ENCODE measurements at regions not wholly inside any gene's neighbourhood (a gene's known extent, or its start where the extent isn't known, plus 50 kb on each side); places are given as distances from the start of the nearest gene placed in this dataset.

GRCh38 chr18:34590503-34590902, 119.6 kb upstream of the DTNA start:
- H3K79me2 ChIP-seq (ENCODE audit: insufficient read depth, low read depth, low read length) = no peaks in the 10 kb centered on the region
- H3K4me2 ChIP-seq (ENCODE audit: low read length) = no peak overlapping the region
- BruUV-seq (replicated peaks) = no TSS peak
- no peaks in the 10 kb centered on the region for H3K4me1 ChIP-seq (ENCODE audit: insufficient read depth, low read length, poor library complexity, severe bottlenecking)
- no peak overlapping the region for H3K27ac ChIP-seq (ENCODE audit: low read depth, low read length, poor library complexity, severe bottlenecking)
- no peaks in the 10 kb centered on the region for H4K20me1 ChIP-seq (ENCODE audit: insufficient read depth, low read length)
- ChIA-PET CTCF (ENCODE audit: unreplicated experiment) (no interaction called here), POLR2A (no interaction called here)
- no peaks in the 10 kb centered on the region for H3K36me3 ChIP-seq (ENCODE audit: insufficient read depth, low read length)
- TF ChIP-seq EZH2phosphoT487 (IDR thresholded peaks at IDR 0.05; ENCODE audit: borderline replicate concordance, low read depth, low read length) = no peak
- TF ChIP-seq CTCF (conservative IDR thresholded peaks at IDR 0.05; ENCODE audit: low read length) = no peak
- no peak overlapping the region for H3K4me3 ChIP-seq (ENCODE audit: low read depth, low read length, poor library complexity, severe bottlenecking)
- no peak for DNase-seq (ENCODE audit: low spot score)
- intact Hi-C loops (cut with micrococcal nuclease; ENCODE audit: unreplicated experiment) = no loop called here
- no peak overlapping the region for H2AFZ ChIP-seq (ENCODE audit: low read length)
- H3K9me2 ChIP-seq (ENCODE audit: insufficient read depth, low read length) = no peaks in the 10 kb centered on the region
- H3K9me3 ChIP-seq (ENCODE audit: low read length) = no peaks in the 10 kb centered on the region

GRCh38 chr18:34591920-34592444, 118.1 kb upstream of the DTNA start:
- H3K27ac ChIP-seq (ENCODE audit: low read depth, low read length, poor library complexity, severe bottlenecking) = no peak overlapping the region
- no peak overlapping the region for H2AFZ ChIP-seq (ENCODE audit: low read length)
- H3K4me2 ChIP-seq (ENCODE audit: low read length) = no peak overlapping the region
- DNase-seq (ENCODE audit: low spot score) = no peak
- H3K9me3 ChIP-seq (ENCODE audit: low read length) = no peaks in the 10 kb centered on the region
- H3K79me2 ChIP-seq (ENCODE audit: insufficient read depth, low read depth, low read length) = no peaks in the 10 kb centered on the region
- TF ChIP-seq EZH2phosphoT487 (IDR thresholded peaks at IDR 0.05; ENCODE audit: borderline replicate concordance, low read depth, low read length) (no peak), CTCF (conservative IDR thresholded peaks at IDR 0.05; ENCODE audit: low read length) (no peak)
- ChIA-PET CTCF (ENCODE audit: unreplicated experiment) (no interaction called here), POLR2A (no interaction called here)
- no peak overlapping the region for H3K4me3 ChIP-seq (ENCODE audit: low read depth, low read length, poor library complexity, severe bottlenecking)
- H3K4me1 ChIP-seq (ENCODE audit: insufficient read depth, low read length, poor library complexity, severe bottlenecking) = no peaks in the 10 kb centered on the region
- no TSS peak for BruUV-seq (replicated peaks)
- H4K20me1 ChIP-seq (ENCODE audit: insufficient read depth, low read length) = no peaks in the 10 kb centered on the region
- no peaks in the 10 kb centered on the region for H3K36me3 ChIP-seq (ENCODE audit: insufficient read depth, low read length)
- H3K9me2 ChIP-seq (ENCODE audit: insufficient read depth, low read length) = no peaks in the 10 kb centered on the region
- intact Hi-C loops (cut with micrococcal nuclease; ENCODE audit: unreplicated experiment) = no loop called here

GRCh38 chr18:34592481-34592880, 117.6 kb upstream of the DTNA start:
- ChIA-PET POLR2A (no interaction called here), CTCF (ENCODE audit: unreplicated experiment) (no interaction called here)
- no peaks in the 10 kb centered on the region for H3K79me2 ChIP-seq (ENCODE audit: insufficient read depth, low read depth, low read length)
- no peaks in the 10 kb centered on the region for H3K9me2 ChIP-seq (ENCODE audit: insufficient read depth, low read length)
- BruUV-seq (replicated peaks) = no TSS peak
- no peaks in the 10 kb centered on the region for H3K36me3 ChIP-seq (ENCODE audit: insufficient read depth, low read length)
- intact Hi-C loops (cut with micrococcal nuclease; ENCODE audit: unreplicated experiment) = no loop called here
- DNase-seq (ENCODE audit: low spot score) = no peak
- H3K4me3 ChIP-seq (ENCODE audit: low read depth, low read length, poor library complexity, severe bottlenecking) = no peak overlapping the region
- H3K27ac ChIP-seq (ENCODE audit: low read depth, low read length, poor library complexity, severe bottlenecking) = no peak overlapping the region
- no peaks in the 10 kb centered on the region for H3K9me3 ChIP-seq (ENCODE audit: low read length)
- H2AFZ ChIP-seq (ENCODE audit: low read length) = no peak overlapping the region
- H3K4me1 ChIP-seq (ENCODE audit: insufficient read depth, low read length, poor library complexity, severe bottlenecking) = no peaks in the 10 kb centered on the region
- TF ChIP-seq EZH2phosphoT487 (IDR thresholded peaks at IDR 0.05; ENCODE audit: borderline replicate concordance, low read depth, low read length) (no peak), CTCF (conservative IDR thresholded peaks at IDR 0.05; ENCODE audit: low read length) (no peak)
- no peak overlapping the region for H3K4me2 ChIP-seq (ENCODE audit: low read length)
- H4K20me1 ChIP-seq (ENCODE audit: insufficient read depth, low read length) = no peaks in the 10 kb centered on the region
